Keratinocyte (primary cell): ENCODE measurements at regions not wholly inside any gene's neighbourhood (a gene's known extent, or its start where the extent isn't known, plus 50 kb on each side); places are given as distances from the start of the nearest gene placed in this dataset.

Experiments
- DNase-seq: peaks from one replicate; pipeline ENCODE4 v3.0.0-alpha.2; 2011; ENCODE audit warnings: low read depth, missing footprints, low spot score
- FAIRE-seq: peaks from 2 replicates; lab custom pipeline; 2011; peaks lifted over from hg19 to GRCh38; lab: Jason Lieb, UNC
- H2AFZ ChIP-seq: 2 replicates; pipeline ENCODE4 v1.6.0; 2012; ENCODE audit warnings: low read length, control low read depth, inconsistent platforms; ENCODE audit not compliant: control insufficient read depth
- H3K27ac ChIP-seq: 2 replicates; pipeline ENCODE4 v1.5.1; 2011; ENCODE audit warnings: low read length; ENCODE audit not compliant: control insufficient read depth, insufficient read depth
- H3K27me3 ChIP-seq: 3 replicates; pipeline ENCODE4 v1.6.0; 2011; ENCODE audit warnings: low read length; ENCODE audit not compliant: control insufficient read depth, insufficient read depth; ENCODE audit errors: extremely low read depth
- H3K36me3 ChIP-seq, 2 experiments: 2 replicates in 1 of 2; 3 replicates in 1 of 2; pipeline ENCODE4 v1.5.1; 2011; ENCODE audit warnings: low read length in 2 of 2, mild to moderate bottlenecking in 1 of 2; ENCODE audit not compliant: control insufficient read depth in 2 of 2, insufficient read depth in 2 of 2; ENCODE audit errors: extremely low read depth in 1 of 2
- H3K4me1 ChIP-seq: 3 replicates; pipeline ENCODE4 v1.5.1; 2011; ENCODE audit warnings: low read length; ENCODE audit not compliant: control insufficient read depth, insufficient read depth; ENCODE audit errors: extremely low read depth
- H3K4me2 ChIP-seq: 3 replicates; pipeline ENCODE4 v1.6.0; 2011; ENCODE audit warnings: low read depth, low read length; ENCODE audit not compliant: control insufficient read depth, insufficient read depth; ENCODE audit errors: extremely low read depth
- H3K4me3 ChIP-seq, 3 experiments: fragments of 200-600 bp in 1 of 3; sonication (generic) in 1 of 3; 2 replicates in 2 of 3; 3 replicates in 1 of 3; pipeline ENCODE4 v1.5.1; 2011 to 2016; ENCODE audit warnings: low read length in 3 of 3, mild to moderate bottlenecking in 3 of 3, control low read depth in 2 of 3, inconsistent platforms in 1 of 3, low read depth in 1 of 3, mixed read lengths in 1 of 3, mixed run types in 1 of 3, moderate library complexity in 1 of 3; ENCODE audit not compliant: control insufficient read depth in 2 of 3, insufficient read depth in 2 of 3; ENCODE audit errors: extremely low read depth in 1 of 3
- H3K79me2 ChIP-seq: 2 replicates; pipeline ENCODE4 v1.6.0; 2012; ENCODE audit warnings: low read length; ENCODE audit not compliant: control insufficient read depth, insufficient read depth
- H3K9ac ChIP-seq: 3 replicates; pipeline ENCODE4 v1.6.0; 2011; ENCODE audit warnings: low read length; ENCODE audit not compliant: control insufficient read depth, insufficient read depth; ENCODE audit errors: extremely low read depth
- H3K9me1 ChIP-seq: 3 replicates; pipeline ENCODE4 v1.6.0; 2011; ENCODE audit warnings: low read length; ENCODE audit not compliant: control insufficient read depth, insufficient read depth; ENCODE audit errors: extremely low read depth
- H3K9me3 ChIP-seq: 2 replicates; pipeline ENCODE4 v1.5.1; 2012; ENCODE audit warnings: low read depth, low read length; ENCODE audit not compliant: control insufficient read depth
- H4K20me1 ChIP-seq: 3 replicates; pipeline ENCODE4 v1.6.0; 2011; ENCODE audit warnings: low read length; ENCODE audit not compliant: control insufficient read depth, insufficient read depth; ENCODE audit errors: extremely low read depth
- CTCF ChIP-seq, 3 experiments: IDR thresholded peaks in 1 of 3; conservative IDR thresholded peaks in 1 of 3; optimal IDR thresholded peaks in 1 of 3; 2 replicates in 2 of 3; 3 replicates in 1 of 3; pipeline versions ENCODE3 to v1.5.1; 2011; ENCODE audit warnings: low read length in 3 of 3, mild to moderate bottlenecking in 3 of 3, moderate library complexity in 2 of 3, control low read depth in 1 of 3, inconsistent platforms in 1 of 3; ENCODE audit not compliant: insufficient read depth in 2 of 3; ENCODE audit errors: extremely low read depth in 1 of 3
- EZH2 ChIP-seq: IDR thresholded peaks from one replicate; pipeline ENCODE4 v1.6.1; 2012; ENCODE audit warnings: inconsistent platforms, mild to moderate bottlenecking, low read length, moderate library complexity
- dilution Hi-C: fragments of 300-500 bp; cut with MboI; formaldehyde crosslinking; loops from one replicate; pipeline ENCODE4 v1.7.0; 2020; ENCODE audit warnings: low sequenced_read_pairs; ENCODE audit not compliant: extremely low pct_ligation_motif_present

GRCh38 chr18:60197671-60198462 is 174.7 kb downstream of the MC4R start:
- Histone ChIP-seq H3K4me2 (no peak overlapping the region), H3K9ac (no peak overlapping the region), H3K79me2 (no peaks in the 10 kb centered on the region), H3K27me3 (no peaks in the 10 kb centered on the region), H2AFZ (no peak overlapping the region), H3K36me3 (no peaks in the 10 kb centered on the region), H3K4me3 (no peak overlapping the region), H3K9me1 (no peaks in the 10 kb centered on the region), H3K4me1 (no peaks in the 10 kb centered on the region), H3K9me3 (no peaks in the 10 kb centered on the region), H3K27ac (no peak overlapping the region), H4K20me1 (no peaks in the 10 kb centered on the region)
- dilution Hi-C loops: no loop called here
- FAIRE-seq: no peak
- no peak for DNase-seq
- no peak for TF ChIP-seq EZH2
- TF ChIP-seq CTCF (optimal IDR thresholded peaks at IDR 0.05 in 1 of 3, IDR thresholded peaks at IDR 0.05 in 1 of 3, conservative IDR thresholded peaks at IDR 0.05 in 1 of 3; ENCODE audit: extremely low read depth in 1 of 3, insufficient read depth in 2 of 3, low read length in 3 of 3): no peak

- FAIRE-seq: no peak
- Histone ChIP-seq H2AFZ (no peak overlapping the region), H3K27me3 (no peaks in the 10 kb centered on the region), H3K9ac (no peak overlapping the region), H3K27ac (no peak overlapping the region), H3K4me1 (no peaks in the 10 kb centered on the region), H3K4me3 (no peak overlapping the region), H4K20me1 (no peaks in the 10 kb centered on the region), H3K9me3 (no peaks in the 10 kb centered on the region), H3K79me2 (no peaks in the 10 kb centered on the region), H3K36me3 (no peaks in the 10 kb centered on the region), H3K9me1 (no peaks in the 10 kb centered on the region), H3K4me2 (no peak overlapping the region)
- dilution Hi-C loops: no loop called here
- DNase-seq: no peak
- no peak for TF ChIP-seq CTCF (optimal IDR thresholded peaks at IDR 0.05 in 1 of 3, IDR thresholded peaks at IDR 0.05 in 1 of 3, conservative IDR thresholded peaks at IDR 0.05 in 1 of 3; ENCODE audit: extremely low read depth in 1 of 3, insufficient read depth in 2 of 3, low read length in 3 of 3)
- TF ChIP-seq EZH2: no peak
These were observed 175.6 kb downstream of the MC4R start for GRCh38 chr18:60196836-60197606.
